ENCODE measurements at regions not wholly inside any gene's neighbourhood (a gene's known extent, or its start where the extent isn't known, plus 50 kb on each side); places are given as distances from the start of the nearest gene placed in this dataset.

DNA sequence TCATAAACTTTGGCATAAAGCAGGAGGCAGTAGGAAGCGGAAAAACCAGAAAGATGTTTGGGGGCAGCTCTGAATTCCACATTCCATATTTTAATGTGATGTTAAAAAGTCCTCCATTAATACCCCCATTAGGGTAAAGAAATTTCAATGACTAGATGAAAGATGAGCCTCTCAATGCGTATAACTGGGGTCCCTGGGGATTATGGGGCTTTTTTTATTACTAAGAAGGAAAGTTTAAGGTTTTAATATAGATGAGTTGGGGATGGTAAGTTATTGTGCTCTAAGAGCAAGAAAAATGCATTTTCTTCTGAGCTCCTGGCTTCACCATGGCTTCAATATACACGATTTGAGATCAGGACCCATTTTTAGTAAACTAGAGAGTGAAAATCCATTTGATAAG, 321.9 kb downstream of the CDK5RAP2 start:
- no peaks in the 10 kb centered on the region for H3K4me1 Mint-ChIP-seq
- ChIA-PET POLR2A (no interaction called here), CTCF (no interaction called here)
- TF ChIP-seq, protein P1, sequence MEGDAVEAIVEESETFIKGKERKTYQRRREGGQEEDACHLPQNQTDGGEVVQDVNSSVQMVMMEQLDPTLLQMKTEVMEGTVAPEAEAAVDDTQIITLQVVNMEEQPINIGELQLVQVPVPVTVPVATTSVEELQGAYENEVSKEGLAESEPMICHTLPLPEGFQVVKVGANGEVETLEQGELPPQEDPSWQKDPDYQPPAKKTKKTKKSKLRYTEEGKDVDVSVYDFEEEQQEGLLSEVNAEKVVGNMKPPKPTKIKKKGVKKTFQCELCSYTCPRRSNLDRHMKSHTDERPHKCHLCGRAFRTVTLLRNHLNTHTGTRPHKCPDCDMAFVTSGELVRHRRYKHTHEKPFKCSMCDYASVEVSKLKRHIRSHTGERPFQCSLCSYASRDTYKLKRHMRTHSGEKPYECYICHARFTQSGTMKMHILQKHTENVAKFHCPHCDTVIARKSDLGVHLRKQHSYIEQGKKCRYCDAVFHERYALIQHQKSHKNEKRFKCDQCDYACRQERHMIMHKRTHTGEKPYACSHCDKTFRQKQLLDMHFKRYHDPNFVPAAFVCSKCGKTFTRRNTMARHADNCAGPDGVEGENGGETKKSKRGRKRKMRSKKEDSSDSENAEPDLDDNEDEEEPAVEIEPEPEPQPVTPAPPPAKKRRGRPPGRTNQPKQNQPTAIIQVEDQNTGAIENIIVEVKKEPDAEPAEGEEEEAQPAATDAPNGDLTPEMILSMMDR (IDR thresholded peaks at IDR 0.05) = no peak
- H3K9me3 Mint-ChIP-seq = peaks cover 2% of the 10 kb centered on the region
- DNase-seq (no peak), ATAC-seq (ENCODE audit: low read depth) (no peak)
- peaks cover 14% of the 10 kb centered on the region for H3K27me3 Mint-ChIP-seq
- no peak overlapping the region for H3K27ac Mint-ChIP-seq
- H3K36me3 Mint-ChIP-seq (ENCODE audit: low read depth) = no peaks in the 10 kb centered on the region
- H3K4me3 Mint-ChIP-seq = no peak overlapping the region
- intact Hi-C loops (cut with micrococcal nuclease) = no loop called here

DNA sequence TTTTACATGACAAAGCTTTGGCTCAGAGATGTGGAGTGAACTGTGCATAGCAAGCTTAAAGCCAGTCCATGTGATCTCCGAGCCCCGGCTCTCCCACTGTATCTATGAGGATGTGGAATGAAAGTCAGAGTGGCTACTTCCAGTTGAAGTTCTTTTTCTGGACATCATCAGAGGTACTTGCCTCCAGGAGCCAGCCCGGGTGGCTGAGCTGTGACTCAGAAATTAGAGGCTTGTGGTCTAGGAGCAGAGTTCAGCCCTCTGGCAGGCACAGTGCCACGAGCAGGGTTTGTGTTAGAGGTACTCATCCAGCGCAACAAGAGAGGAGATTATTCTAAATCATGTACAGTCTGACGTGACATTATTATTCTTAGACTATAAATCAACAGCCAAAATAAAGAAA, 322.5 kb downstream of the CDK5RAP2 start:
- DNase-seq = no peak
- CTCF ChIA-PET = no interaction called here
- no peak overlapping the region for H3K4me3 Mint-ChIP-seq

DNA sequence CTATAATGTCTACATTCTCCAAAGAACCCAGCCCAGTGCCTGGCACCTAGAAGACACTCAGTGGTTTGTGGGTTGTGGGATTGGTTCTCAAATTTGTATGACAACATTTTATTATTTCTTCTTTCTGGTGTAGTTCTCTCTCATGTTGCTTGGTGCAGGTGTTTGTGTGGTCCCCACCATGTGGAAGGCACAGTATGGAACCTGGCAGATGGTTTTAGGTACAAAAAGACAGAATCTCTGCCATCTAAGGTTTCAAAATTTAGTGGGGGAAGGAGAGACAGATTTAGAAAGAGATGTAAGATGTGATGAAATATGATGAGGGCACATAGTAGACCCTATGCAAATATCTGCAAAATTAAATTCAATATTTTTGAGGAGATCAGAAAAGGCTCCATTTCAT, 323.8 kb downstream of the CDK5RAP2 start:
- no peak for DNase-seq
- Mint-ChIP-seq H3K9me3 (peaks cover 2% of the 10 kb centered on the region), H3K4me1 (no peaks in the 10 kb centered on the region), H3K36me3 (ENCODE audit: low read depth) (no peaks in the 10 kb centered on the region), H3K27ac (no peak overlapping the region), H3K4me3 (no peak overlapping the region), H3K27me3 (peaks cover 14% of the 10 kb centered on the region)
- POLR2A ChIA-PET = no interaction called here
- ATAC-seq (ENCODE audit: low read depth) = no peak
- intact Hi-C loops (cut with micrococcal nuclease) = no loop called here
- TF ChIP-seq, protein P1 (IDR thresholded peaks at IDR 0.05) = no peak
- CTCF ChIA-PET = no interaction called here

More for the DNA sequence above, 322.5 kb downstream of the CDK5RAP2 start:
- POLR2A ChIA-PET = no interaction called here
- Mint-ChIP-seq H3K4me1 (no peaks in the 10 kb centered on the region), H3K27me3 (peaks cover 14% of the 10 kb centered on the region), H3K9me3 (peaks cover 2% of the 10 kb centered on the region), H3K27ac (no peak overlapping the region), H3K36me3 (ENCODE audit: low read depth) (no peaks in the 10 kb centered on the region)
- intact Hi-C loops (cut with micrococcal nuclease) = no loop called here
- ATAC-seq (ENCODE audit: low read depth) = no peak
- TF ChIP-seq, protein P1 (IDR thresholded peaks at IDR 0.05) = no peak

DNA sequence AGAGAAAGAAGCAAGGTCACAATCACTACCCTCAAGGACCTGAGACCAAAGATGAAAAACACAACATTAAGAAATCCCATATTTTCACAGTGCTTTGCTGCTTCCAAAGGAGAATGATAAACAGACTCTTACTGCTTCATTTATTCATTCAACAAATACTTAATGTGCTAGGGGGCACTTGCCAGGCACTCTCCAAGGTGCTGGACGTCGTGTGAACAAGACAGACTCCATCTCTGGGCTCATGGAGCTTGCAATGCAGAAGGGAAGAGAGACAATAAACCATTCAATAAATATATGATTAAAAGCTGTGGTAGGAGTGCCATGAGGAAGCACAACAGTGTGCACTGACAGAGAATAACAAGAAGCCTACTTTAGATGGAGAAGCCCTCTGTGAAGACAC, 327.7 kb downstream of the CDK5RAP2 start:
- peaks cover 2% of the 10 kb centered on the region for H3K9me3 Mint-ChIP-seq
- TF ChIP-seq, protein P1 (IDR thresholded peaks at IDR 0.05) = no peak
- DNase-seq (no peak), ATAC-seq (ENCODE audit: low read depth) (no peak)
- no peak overlapping the region for H3K27ac Mint-ChIP-seq
- CTCF ChIA-PET = no interaction called here
- POLR2A ChIA-PET = no interaction called here
- no peak overlapping the region for H3K4me3 Mint-ChIP-seq
- H3K4me1 Mint-ChIP-seq = no peaks in the 10 kb centered on the region
- H3K27me3 Mint-ChIP-seq = peaks cover 14% of the 10 kb centered on the region
- intact Hi-C loops (cut with micrococcal nuclease) = no loop called here
- no peaks in the 10 kb centered on the region for H3K36me3 Mint-ChIP-seq (ENCODE audit: low read depth)

DNA sequence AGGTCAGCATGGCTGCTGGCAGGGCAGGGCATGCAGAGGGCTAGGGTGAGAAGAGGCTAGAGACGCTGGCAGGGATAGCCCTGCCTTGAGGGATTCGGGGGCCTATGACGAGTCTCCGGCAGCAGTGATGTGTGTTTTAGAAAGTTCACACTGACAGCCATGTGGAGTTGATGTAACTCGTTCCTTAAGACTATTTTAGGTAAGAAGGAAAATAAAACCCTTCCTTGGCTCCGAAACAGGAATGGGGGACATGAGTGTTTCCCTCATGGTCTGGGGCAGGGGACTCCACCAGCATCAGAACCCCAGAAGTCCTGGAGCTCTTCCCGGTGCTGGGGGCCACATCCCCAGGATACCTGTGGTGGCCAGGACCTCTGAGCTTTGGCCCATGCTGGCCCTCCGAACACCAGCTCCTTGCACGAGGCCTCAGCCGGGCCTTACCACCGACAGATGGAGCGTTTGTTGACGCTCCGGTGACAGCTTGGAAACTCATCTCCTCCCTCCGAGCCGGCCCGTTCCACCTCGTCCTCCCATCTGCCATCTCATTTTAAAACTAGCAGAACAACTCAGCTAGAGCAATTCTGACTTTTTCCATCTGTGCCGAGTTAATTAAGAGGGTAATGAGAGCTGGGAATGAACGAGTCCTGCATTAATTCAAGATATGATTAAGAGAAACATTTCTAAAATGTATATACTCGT, 337.7 kb downstream of the CDK5RAP2 start:
- no peak for DNase-seq
- H3K36me3 Mint-ChIP-seq (ENCODE audit: low read depth) = no peaks in the 10 kb centered on the region
- H3K9me3 Mint-ChIP-seq = peaks cover 8% of the 10 kb centered on the region
- ChIA-PET CTCF (no interaction called here), POLR2A (no interaction called here)
- H3K4me3 Mint-ChIP-seq = no peak overlapping the region
- TF ChIP-seq, protein P1 (IDR thresholded peaks at IDR 0.05) = no peak
- H3K27me3 Mint-ChIP-seq = no peaks in the 10 kb centered on the region
- no peak overlapping the region for H3K27ac Mint-ChIP-seq
- intact Hi-C loops (cut with micrococcal nuclease) = no loop called here
- H3K4me1 Mint-ChIP-seq = no peaks in the 10 kb centered on the region
- ATAC-seq (ENCODE audit: low read depth) = no peak

Measured in activated B cell treated with CpG ODN at 0.5 μM for 24 hours (primary cell).